ENCODE measurements at regions not wholly inside any gene's neighbourhood (a gene's known extent, or its start where the extent isn't known, plus 50 kb on each side); places are given as distances from the start of the nearest gene placed in this dataset.
A peak's percentile ranks its signal among the peaks of the same experiment; 100 is the strongest.
"Not testable (repeated sequence)": the region's sequence is repeated elsewhere in the genome, so short reads cannot be mapped to it uniquely, and the experiment has no call there.

DNA sequence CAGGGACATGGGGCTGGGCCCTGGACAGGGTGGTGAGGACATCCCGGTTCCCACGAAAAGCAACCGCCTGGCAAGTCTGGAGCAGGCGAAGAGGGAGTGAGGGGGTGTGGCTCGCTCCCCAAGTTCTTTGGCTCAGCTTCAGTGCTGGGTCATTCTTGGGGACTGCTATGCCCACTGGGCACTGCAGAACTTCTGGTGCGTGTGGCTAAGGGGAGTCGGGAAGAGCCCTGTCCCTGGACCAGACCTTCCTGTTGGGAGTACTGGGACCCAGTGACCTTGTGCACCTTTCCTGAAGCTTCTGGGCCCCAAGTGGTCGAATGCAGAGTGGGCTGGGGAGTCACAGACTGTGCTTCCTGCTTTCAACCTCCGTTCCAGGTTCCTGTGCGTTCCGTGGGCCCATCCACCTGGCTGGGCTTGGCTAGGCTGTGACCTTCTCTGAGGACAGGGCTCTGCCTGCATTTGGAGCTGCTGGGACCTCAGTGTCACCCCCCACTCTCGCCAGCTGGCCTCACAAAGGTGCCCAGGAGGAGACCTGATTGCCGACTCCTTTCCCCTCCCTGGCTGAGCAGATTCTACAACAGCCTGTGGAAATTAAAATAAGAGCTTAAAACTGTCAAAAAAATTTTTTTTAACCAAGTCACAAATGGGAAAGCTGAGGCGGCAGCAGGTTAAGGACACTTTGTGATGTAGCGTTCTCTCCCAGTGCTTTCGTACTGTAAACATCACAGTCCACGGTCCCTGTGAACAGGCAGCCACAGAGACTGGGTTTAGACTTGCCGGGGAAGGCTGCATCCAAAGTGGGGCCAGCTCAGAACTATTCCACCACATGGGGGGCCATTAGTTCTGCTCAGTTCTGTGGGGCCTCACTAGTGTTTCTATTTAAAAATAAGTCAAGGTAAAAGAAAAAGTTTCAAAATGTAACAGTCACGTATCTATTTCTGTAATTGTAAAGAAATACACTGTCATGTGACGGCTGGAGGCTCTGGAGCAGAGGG lies 63.8 kb upstream of the WNT7B start:
- no peak for DNase-seq

DNA sequence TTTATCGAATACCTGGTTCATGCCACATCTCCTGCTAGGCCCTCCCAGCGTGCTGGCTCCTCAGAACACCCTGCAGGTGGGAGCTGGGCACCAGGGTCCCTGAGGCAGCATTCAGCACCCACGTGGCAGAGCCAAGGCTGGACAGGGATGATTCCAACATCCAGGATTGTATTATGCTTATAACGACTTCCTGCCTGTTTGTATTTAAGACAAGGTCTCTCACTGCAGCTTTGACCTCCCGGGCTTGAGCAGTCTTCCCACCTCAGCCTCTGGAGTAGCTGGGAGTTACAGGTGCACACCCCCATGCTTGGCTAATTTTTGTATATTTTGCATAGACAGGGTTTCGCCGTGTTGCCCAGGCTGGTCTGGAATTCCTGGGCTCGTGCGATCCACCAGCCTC lies 64.7 kb upstream of the WNT7B start:
- no peak for DNase-seq

DNA sequence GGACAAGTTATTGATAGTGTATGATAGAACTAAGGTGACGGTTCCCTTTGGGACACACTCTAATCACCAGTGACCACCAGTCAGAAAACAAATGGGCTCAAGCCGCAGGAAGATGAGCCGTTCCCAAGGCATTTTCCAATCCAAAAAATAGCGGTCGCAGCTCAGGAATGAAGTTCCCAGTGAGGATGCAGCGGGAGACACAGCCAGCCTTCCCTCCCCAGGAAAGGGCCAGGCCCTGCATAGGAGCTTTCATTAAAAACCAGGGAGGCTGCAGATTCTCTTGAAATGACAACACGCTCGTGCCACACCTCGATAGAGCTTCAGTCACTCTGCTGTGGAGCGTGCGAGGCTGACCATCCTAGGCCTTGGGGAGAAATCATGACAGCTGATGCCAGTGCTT lies 65.8 kb upstream of the WNT7B start:
- no peak for DNase-seq

DNA sequence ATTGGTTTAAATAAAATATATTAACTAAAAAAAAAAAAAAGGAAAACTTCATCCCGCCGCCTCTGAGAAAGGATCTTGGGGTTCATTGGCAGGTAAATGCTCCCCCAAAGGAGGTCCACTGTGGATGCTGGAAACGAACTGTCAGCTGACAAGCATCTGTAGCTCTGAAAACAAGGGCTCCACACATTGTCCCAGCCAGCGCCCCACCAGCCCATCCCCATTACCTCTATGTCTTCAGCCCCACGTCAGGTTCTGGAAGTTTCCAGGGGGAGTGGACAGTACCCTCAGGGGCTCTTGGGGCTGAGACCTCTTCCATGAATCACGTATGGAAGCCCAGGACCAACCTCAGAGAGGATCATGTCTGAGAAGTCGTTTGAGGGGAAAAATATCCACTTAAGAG lies 66.4 kb upstream of the WNT7B start:
- DNase-seq: no peak

DNA sequence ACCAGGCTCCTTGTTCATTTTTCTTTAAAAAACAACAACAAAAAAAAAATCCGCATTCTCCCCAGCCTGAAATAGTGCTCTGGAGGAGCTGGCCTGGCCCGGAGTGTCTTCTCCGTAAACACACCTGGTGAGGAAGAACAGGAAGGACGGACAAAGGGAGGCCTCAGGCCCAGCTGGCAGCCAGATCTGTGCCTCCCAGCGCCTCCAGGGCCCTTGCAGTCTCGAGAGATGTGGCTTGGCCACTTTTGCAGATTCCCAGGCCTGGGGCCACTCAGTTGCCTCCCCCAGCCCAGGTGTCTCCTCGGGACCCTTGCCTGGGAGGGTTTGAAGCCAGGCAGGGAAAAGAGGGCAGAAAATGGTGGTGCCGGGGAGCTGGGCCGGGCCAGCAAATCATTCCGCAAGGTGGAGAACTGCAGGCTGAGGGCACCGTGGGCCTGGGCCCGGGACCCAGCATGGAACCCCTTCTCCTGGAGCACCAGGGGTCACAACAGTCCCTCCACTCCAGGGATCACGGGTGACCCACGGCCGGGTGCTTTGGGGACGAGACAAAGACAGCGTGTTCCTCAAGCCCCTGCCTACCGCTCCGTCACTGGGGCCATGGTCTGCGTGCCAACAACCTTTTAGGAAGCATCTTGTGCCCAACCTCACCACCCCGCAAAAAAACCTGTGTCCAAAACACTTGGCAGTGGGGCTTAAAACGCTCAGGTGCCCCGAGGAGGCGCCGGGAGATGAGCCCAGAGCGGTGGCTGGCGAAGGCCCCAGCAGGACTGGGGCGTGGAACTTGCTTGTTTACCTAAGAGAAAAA lies 67.1 kb upstream of the WNT7B start:
- no peak for DNase-seq

DNA sequence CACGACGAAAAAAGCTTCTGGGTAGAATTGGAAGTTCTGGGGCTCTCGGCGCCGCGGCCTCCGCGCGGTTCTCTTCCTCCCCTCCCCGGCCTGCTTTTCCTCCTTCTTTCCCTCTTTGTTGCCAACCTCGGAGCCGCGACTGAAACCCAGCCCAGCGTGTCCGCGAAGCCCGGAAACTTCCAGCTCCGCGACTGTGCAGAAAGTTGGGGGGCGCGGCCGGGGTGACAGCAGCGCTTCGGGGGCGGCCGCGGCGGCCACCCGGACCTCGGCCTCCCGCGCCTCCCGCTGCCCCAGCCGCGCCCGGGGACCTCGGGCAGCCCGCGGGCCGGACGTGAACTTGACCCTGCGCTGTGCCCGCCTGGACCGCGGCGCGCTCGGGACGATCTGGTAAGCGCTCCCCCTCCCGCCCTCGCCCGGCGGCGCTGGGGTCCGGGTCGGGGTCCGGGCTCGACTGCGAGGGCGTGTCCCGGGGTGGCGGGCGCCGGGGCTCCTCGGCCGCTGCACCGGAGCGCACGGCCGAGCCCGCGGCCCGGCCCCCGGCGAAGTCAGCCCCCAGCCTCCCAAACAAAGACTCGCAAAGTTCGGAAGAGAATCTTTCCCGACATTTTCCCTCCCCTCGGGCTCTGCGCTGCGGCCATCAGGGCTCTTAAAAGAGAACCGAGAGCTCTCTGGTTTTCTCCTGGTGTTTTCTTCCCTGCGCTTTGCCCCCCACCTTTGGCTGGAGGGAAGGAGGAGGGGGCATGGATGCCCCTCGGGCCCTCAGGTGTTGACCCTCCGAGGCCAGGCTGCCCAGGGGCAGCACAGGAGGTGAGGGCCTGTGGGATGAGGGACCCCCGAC lies 67.9 kb upstream of the WNT7B start:
- peak; percentile 63 for DNase-seq

DNA sequence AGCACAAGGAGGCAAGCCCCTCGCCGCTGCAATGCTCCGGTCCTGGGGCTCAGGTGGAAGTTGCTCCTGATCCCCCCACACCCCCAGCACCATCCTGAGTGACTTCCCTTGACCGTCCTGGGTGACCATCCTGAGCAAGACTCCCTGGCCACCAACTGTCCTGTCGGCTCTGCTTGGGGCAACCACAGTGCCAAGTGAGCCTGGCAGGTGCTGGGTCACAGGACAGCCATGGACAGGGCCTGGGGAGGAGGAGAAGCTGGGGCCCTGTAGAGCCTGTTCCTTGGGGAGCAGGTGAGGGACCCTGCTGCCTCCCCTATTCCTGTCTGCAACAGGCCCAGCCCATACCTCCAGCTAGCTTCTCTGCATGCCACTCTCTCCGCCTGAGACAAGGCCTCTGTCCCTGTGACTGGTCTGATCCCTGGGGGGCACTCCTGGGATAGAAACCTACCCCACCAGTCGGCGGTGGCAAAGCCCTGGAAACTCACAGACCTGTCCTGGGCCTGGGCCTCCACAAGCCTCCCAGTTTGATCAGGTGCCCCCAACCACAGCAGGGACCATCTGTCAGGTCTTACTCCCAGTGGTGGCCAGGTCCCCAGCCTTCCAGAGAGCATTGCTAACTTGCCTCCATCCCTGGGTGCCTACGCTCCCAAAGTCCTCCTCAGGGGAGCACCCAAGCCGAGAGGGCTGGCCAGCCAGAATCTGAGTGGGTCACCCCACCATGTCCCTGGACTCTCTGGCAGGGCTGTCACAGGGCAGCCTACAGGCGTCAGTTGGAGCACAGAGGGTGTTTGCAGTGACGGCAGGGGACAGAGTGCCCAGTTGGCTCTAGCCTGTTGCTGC lies 68.7 kb upstream of the WNT7B start:
- DNase-seq: no peak

DNA sequence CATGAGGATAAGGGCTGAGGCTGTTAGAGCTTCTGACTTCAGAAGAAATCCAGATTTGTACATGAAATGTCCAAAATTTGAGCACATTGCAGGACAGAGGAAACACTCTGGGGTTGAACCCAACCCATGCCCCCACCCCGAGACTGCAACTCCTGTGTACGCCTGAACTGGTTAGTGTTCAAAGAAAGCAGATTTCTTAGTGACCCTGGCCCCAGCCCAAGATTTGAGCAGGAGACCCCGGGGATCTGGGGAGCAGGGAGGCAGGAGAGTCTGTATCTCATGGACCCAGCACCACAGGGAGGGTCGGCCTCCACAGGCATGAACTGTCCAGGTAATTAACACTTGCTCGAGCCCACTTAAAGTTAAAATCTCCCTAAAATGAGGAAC lies 69.3 kb upstream of the WNT7B start:
- DNase-seq: no peak

DNA sequence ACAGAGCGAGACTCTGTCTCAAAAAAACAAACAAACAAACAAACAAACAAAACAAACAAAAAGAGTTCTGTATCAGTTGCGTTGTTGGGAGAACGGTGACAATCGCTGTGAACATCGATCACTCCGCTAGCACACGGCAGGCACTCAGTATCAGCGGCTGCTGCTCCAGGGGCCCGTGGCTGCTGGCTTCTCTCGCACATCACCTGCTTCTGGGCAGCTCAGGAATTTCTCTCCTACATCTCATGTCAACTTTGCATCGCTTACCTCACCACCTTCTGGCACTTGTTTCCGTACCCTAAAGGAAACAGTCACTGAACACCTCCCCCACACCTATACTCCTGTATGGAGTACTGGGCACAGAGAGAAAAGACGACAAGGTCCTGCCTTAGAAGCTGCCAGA lies 70.3 kb upstream of the WNT7B start:
- no peak for DNase-seq

DNA sequence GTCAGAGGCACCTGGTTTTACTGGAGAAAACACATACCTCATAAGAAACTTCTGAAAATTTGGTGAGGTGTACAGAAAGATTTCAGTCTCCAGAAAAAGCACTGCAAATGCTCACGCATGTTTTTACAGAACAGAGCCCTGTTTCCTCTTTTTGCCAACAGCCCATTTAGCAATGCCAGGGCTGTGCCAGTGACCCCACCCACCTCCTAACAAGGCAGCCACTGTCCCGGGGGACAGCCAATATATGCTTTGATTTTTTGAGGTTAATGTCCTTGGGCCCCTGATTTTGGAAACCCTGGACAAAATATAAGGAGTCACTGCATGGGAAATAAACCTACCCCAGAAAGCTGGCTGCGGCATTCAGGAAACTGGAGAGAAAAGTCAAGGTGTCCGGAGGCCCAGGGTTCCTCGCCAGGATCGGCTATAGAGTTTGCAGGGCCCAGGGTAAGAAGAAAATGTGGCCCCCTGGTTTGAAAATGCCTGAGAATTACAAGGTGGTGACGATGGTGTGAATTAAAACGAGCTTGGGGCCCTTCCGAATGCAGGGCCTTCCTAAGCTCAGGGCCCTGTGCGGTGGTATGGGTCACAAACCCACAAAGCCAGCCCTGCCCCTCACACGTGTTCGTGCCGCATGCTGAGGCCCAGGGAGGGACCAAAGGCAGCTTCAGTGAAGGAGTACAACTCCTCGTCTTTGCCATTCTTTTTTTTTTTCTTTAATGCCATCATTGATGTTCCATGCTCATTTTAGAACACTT lies 71.1 kb upstream of the WNT7B start:
- DNase-seq: no peak

DNA sequence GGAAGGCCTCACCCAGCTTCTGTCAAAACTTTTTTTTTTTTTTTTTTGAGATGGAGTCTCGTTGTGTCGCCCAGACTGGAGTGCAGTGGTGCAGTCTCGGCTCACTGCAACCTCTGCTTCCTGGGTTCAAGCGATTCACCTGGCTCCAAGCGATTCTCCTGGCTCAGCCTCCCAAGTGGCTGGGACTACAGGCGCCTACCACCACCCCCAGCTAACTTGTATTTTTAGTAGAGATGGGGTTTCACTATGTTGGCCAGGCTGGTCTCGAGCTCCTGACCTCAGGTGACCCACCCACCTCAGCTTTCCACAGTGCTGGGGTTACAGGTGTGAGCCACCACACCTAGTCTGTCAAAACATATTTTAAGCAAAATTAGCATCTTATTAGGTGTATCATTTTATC lies 71.7 kb upstream of the WNT7B start:
- not testable (repeated sequence) for DNase-seq

DNA sequence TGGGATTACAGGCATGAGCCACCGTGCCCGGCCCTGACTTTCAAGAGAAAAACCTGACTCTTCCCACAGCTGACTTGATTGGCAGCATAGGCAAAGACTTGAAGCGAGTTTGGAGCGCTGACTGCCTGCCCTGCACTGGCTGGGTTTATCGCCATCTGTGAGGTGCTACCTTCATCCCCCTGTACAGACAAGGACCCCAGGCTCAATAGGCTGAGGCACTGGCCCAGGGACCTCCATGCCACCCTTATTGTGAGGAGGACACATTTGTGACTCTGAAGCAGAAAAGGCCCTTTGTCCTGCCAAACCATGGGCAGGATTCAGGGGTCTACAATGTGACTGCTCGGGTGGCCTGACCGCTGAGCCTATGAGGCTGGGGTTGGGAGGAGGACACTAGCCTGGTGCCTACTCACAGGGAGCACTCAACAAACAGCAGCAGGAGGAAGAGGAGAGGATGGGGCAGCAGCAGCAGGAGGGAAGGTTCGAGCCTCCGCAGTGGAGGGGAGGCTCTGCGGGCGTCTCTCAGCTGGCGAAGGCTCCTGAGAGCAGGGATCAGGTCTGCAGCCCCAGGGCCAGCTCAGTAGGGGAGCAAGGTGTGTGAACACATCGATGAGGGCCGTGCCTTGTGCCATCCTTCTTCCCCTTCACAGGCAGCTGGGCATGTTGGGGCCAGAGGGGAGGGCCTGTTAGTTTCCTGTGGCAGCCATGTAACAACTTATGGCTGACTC lies 72.9 kb upstream of the WNT7B start:
- no peak for DNase-seq

DNA sequence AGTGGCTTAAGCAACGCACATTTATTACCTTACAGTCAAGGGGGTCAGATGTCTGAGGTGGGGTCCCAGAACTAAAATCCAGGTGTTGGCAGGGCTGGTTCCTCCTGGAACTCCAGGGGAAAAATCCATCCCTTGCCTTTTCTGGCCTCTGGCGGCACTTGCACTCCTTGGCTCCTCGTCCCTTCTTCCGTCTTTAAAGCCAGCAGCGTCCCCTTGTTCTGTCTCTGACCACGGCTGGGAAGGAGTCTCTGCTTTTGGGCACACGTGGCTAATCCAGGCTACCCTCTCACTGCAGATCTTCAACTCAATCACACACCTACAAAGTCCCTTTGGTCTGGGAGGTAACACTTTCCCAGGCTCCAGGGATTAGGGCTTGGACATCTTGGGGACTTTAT lies 73.5 kb upstream of the WNT7B start:
- DNase-seq: no peak

DNA sequence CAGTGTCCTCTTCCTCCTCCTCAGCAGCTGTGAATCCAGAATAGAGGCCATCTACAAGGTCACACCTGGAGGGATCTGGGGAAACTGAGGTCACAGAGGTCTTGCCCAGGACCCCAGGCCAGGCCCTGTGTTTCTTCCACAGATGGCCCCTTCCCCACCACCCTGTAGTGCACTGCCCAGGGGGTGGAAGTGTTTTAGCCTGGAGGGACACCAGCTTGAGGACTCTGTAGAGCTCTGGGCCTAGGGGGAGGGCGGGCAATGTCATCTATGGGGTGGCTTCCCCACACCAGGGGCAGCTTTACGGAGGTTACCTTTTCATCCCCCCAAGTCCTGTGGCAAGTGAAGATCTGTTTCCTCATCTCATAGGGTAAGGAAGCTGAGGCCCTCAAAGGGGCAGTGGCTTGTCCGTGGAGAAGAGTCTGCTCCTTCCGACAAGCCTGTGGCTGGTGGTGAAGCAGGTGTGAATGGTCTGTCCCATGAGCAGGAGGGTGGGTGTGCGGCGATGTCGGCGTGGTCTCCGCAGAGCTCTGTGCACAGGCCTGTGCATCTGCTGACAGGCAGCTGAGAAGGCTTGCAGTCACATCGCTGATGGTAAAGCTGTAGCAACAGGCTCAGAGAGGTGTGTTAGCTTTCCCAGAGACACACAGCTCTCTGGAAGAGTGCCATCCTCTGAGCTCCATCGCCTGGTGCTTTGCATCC lies 74.1 kb upstream of the WNT7B start:
- DNase-seq: no peak

DNA sequence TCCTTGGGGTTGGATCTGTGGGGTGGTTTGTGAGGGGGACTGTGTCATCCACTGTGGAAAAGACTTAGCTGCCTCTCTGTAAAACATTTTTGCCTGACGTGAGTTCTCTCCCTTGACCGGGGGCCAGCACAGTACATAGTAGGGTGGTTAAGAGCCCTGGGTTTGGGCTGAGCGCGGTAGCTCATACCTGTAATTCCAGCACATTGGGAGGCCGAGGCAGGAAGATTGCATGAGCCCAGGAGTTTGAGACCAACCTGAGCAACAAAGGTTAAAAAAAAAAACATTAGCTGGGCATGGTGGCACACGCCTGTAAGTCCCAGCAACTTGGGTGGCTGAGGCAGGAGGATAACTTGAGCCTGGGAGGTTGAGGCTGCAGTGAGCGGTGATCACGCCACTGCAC lies 74.7 kb upstream of the WNT7B start:
- no peak for DNase-seq

DNA sequence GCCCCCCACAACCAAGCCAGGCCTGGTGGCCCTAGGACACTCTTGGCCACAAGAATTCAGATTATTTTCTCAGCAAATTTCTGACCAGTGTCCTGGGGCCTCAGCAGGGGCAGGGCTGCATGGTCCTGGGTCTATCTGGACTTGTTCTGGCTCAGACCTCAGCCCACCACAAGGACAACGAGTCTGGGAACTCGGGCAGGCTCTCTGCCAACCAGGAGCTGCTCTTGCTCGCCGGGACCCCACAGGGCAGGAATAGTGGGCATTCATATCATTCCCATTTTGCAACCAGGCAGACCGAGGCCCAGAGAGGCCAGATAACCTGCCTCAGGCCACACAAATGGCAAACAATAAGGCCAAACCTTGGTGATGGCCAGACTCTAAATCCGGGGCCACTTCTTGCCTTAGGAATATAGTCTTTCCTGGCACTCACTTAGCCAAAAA lies 75.4 kb upstream of the WNT7B start:
- no peak for DNase-seq

DNA sequence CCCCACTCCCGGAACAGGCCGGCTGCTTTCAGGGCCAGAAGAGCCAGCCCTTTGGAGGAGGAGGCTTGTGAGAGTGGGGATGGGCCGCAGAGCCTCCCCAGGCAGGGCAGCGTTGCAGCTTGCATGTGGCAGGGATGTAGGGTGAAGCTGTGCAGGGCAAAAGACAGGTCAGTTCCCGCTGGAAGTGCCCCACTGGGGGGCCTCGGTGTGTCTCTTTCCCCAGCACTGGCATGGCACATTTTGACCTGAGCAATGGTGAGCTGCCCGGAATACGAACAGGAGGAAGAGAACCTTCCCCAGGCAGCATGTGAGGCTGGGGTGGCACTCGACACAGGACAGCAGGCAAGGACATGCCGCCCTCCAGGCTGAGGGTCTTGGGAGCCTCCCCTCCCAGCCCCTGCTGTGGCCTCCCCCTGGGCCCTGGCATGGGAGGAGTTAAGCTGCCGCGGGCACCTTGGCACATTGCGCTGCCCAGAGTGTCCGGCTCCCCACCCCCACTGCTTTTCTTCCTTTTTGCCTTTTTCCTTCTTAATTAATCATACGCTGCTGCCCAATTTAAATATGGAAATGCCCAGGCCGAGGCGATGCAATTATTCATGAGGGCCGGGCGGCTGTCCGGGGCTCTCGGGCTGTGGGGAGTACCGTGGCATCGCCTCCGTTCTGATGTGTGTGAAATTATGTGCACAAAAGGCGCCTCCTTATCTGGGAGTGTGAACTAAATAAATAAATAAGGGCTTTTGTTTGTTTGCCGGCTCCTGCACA lies 76.0 kb upstream of the WNT7B start:
- no peak for DNase-seq

DNA sequence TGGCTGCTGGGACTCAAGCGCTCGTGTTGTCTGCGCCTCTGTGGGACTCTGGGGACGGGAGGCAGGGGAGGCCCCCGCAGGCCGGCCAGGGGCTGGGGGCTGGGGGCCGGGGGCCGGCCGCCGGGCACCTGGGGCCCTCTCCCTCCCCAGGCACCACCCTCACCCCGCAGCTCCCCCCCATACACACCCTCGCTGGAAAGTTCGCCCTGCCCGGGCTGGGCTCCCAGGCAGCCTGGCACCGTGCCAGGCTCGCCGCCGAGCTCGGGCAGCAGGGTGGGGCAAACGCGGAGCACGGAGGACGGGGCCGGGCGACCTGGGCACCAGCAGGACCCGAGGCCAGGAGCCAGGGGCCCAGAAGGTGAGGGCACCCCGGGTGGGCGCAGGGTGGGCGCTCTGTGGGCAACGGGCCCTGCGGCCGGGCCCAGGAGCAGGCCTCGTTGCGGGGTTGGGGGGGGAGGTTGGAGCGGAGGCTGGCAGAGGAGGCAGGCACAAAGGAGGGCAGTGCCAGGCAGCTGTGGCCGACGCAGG lies 76.7 kb upstream of the WNT7B start:
- no peak for DNase-seq
